Breast epithelium (tissue), 3 donors: ENCODE measurements at regions not wholly inside any gene's neighbourhood (a gene's known extent, or its start where the extent isn't known, plus 50 kb on each side); places are given as distances from the start of the nearest gene placed in this dataset.

Experiments used
- CTCF ChIP-seq, 3 donors: fragments of 450-650 bp; IDR thresholded peaks; one replicate each; pipeline ENCODE4 v1.5.1; 2016 to 2017; ENCODE audit warnings: antibody characterized with exemption in 3 of 3, mild to moderate bottlenecking in 3 of 3, moderate library complexity in 3 of 3
- POLR2A ChIP-seq: fragments of 450-650 bp; IDR thresholded peaks from one replicate; pipeline ENCODE4 v1.6.1; 2016; ENCODE audit warnings: antibody characterized with exemption, mild to moderate bottlenecking, moderate library complexity
- POLR2AphosphoS5 ChIP-seq, 3 donors: sonication (generic); formaldehyde crosslinking; IDR thresholded peaks; one replicate each; pipeline ENCODE4 v1.6.1; 2017; ENCODE audit warnings: antibody characterized with exemption in 3 of 3

- TF ChIP-seq CTCF (IDR thresholded peaks at IDR 0.05) (no peak), POLR2A (no peak), POLR2AphosphoS5 (IDR thresholded peaks at IDR 0.05) (no peak)
Measured at GRCh38 chr1:221621683-221622082, 120.2 kb downstream of the DUSP10 start.
